Erythroblast (primary cell): ENCODE measurements at regions not wholly inside any gene's neighbourhood (a gene's known extent, or its start where the extent isn't known, plus 50 kb on each side); places are given as distances from the start of the nearest gene placed in this dataset.

Experiments used
- GATA1 ChIP-seq: IDR thresholded peaks from 2 replicates; pipeline ENCODE4 v1.6.1; 2011; ENCODE audit warnings: low read depth, mild to moderate bottlenecking, control low read depth, low read length, moderate library complexity
- POLR2A ChIP-seq: IDR thresholded peaks from 2 replicates; pipeline ENCODE4 v1.6.1; 2011; ENCODE audit warnings: mild to moderate bottlenecking, low read length

DNA sequence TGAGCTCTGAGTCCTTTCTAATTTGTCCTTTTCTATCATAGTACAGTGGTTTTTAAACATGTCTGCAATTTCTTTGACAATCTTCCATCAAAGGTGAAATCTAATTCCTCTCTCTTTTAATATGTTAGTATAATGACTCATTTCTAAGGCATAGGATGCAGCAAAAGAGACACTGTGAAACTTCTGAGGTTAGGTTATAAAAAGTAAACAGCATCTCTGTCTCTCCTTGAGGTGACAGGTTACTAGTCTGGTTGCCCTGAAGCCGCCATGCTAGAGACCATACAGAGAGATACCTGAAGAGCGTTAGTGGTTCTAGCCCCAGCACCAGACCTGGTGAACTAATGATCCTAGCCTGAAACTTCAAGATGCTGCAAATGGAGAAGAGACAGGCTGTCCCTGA is 114.3 kb downstream of the PPM1A start:
- TF ChIP-seq POLR2A (no peak), GATA1 (no peak)
